Fibroblast of lung (primary cell): ENCODE measurements at regions not wholly inside any gene's neighbourhood (a gene's known extent, or its start where the extent isn't known, plus 50 kb on each side); places are given as distances from the start of the nearest gene placed in this dataset.

Experiments used
- DNase-seq, 2 donors: peaks; one replicate each; pipeline versions ENCODE4 v3.0.0 to v3.0.0-alpha.2; 2010; ENCODE audit warnings: low read depth in 2 of 2
- H2AFZ ChIP-seq: 2 replicates; pipeline ENCODE4 v1.5.1; 2012; ENCODE audit warnings: low read length, control low read depth, inconsistent platforms
- H3K27ac ChIP-seq: 2 replicates; pipeline ENCODE4 v1.5.1; 2011; ENCODE audit warnings: low read length, control low read depth; ENCODE audit not compliant: insufficient read depth
- H3K27me3 ChIP-seq: 2 replicates; pipeline ENCODE4 v1.5.1; 2011; ENCODE audit warnings: mild to moderate bottlenecking, low read length; ENCODE audit not compliant: control insufficient read depth, insufficient read depth
- H3K36me3 ChIP-seq: 2 replicates; pipeline ENCODE4 v1.5.1; 2011; ENCODE audit warnings: low read length; ENCODE audit not compliant: control insufficient read depth, insufficient read depth
- H3K4me1 ChIP-seq: 2 replicates; pipeline ENCODE4 v1.5.1; 2011; ENCODE audit warnings: low read length; ENCODE audit not compliant: control insufficient read depth, insufficient read depth; ENCODE audit errors: extremely low read depth
- H3K4me2 ChIP-seq: 2 replicates; pipeline ENCODE4 v1.5.1; 2011; ENCODE audit warnings: low read length, control low read depth; ENCODE audit not compliant: insufficient read depth; ENCODE audit errors: extremely low read depth
- H3K4me3 ChIP-seq, 4 experiments: fragments of 200-600 bp in 1 of 4; sonication (generic) in 1 of 4; replicated peaks in 1 of 4; 2 replicates each; pipeline ENCODE4 v1.5.1; 2011 to 2016; ENCODE audit warnings: low read length in 4 of 4, low read depth in 3 of 4, mild to moderate bottlenecking in 3 of 4, control low read depth in 2 of 4, inconsistent platforms in 1 of 4, mixed read lengths in 1 of 4; ENCODE audit not compliant: insufficient read depth in 1 of 4; ENCODE audit errors: control extremely low read depth in 1 of 4
- H3K79me2 ChIP-seq: 2 replicates; pipeline ENCODE4 v1.5.1; 2012; ENCODE audit warnings: mild to moderate bottlenecking, low read length, inconsistent platforms; ENCODE audit not compliant: control insufficient read depth, insufficient read depth
- H3K9ac ChIP-seq: 2 replicates; pipeline ENCODE4 v1.5.1; 2011; ENCODE audit warnings: mild to moderate bottlenecking, low read length, control low read depth; ENCODE audit not compliant: insufficient read depth
- H3K9me3 ChIP-seq: 2 replicates; pipeline ENCODE4 v1.5.1; 2012; ENCODE audit warnings: low read depth, low read length; ENCODE audit not compliant: control insufficient read depth, insufficient read depth
- H4K20me1 ChIP-seq: 2 replicates; pipeline ENCODE4 v1.5.1; 2011; ENCODE audit warnings: low read length; ENCODE audit not compliant: control insufficient read depth, insufficient read depth; ENCODE audit errors: extremely low read depth
- EZH2 ChIP-seq: IDR thresholded peaks from 2 replicates; pipeline ENCODE4 v1.5.1; 2012; ENCODE audit warnings: low read length, control low read depth, mild to moderate bottlenecking; ENCODE audit errors: missing control alignments
- TF ChIP-seq, protein P1 (sequence below), 2 donors: IDR thresholded peaks in 1 of 2; conservative IDR thresholded peaks in 1 of 2; 1 replicate in 1 of 2; 2 replicates in 1 of 2; pipeline ENCODE4 v1.5.1; 2011 to 2012; ENCODE audit warnings: low read length in 2 of 2, control low read depth in 1 of 2, inconsistent platforms in 1 of 2, low read depth in 1 of 2, mild to moderate bottlenecking in 1 of 2

DNA sequence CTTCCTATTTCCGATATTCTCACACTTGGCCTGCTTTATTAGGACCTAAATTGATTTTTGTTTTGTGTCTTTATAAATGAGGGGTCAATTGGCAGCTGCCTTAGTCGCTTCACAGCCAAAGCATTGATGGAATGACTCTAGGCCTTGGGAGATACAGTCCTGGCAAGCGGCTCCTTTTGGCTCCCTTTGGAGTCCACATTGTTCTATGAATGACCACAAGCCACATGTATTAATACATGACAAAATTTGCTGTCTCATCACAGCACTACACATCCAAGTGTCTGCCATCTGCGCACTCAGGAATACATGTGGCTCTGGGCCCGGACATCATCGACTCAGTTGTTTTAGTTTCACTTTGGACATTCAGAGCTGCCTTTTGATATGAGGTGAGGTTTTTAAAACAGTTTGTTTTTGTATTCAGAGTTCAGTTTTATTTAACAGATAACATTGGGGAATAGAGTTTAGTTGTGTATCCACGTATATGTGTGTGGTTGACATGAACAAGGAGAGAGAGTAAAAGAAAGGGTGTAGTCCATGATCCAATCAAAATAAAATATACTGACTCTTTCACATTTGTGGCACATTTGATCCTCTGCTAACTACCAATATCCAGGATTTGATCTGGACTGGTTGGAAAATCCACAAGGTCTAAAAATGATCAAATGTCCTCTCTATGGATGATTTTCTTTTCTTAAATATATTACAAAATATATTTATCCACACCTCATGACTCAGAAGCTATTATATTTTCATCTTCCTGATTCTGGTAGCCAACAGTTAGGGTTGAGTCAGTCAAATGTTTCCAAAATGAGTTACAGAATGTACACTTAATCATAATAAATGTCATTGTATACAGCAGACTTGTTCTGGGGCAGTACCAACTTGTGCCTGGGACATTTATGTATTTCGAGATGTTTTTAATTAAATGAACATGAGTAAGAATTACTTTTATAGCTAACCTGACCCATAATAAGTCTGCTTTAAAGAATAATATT, 114.0 kb upstream of the MTAP start:
- H3K36me3 ChIP-seq: no peaks in the 10 kb centered on the region
- H3K9me3 ChIP-seq: no peaks in the 10 kb centered on the region
- H2AFZ ChIP-seq: no peak overlapping the region
- peak; percentile 95 to 99 for DNase-seq
- H3K27ac ChIP-seq: peak overlapping the region; percentile 79
- peak overlapping the region; percentile 73 for H3K4me2 ChIP-seq
- H3K9ac ChIP-seq: peak overlapping the region; percentile 5
- H4K20me1 ChIP-seq: no peaks in the 10 kb centered on the region
- peak overlapping the region; percentile 34 to 58 (median 41) for H3K4me3 ChIP-seq
- peaks cover 25% of the 10 kb centered on the region for H3K4me1 ChIP-seq
- H3K27me3 ChIP-seq: no peaks in the 10 kb centered on the region
- H3K79me2 ChIP-seq: no peaks in the 10 kb centered on the region
- TF ChIP-seq, protein P1, sequence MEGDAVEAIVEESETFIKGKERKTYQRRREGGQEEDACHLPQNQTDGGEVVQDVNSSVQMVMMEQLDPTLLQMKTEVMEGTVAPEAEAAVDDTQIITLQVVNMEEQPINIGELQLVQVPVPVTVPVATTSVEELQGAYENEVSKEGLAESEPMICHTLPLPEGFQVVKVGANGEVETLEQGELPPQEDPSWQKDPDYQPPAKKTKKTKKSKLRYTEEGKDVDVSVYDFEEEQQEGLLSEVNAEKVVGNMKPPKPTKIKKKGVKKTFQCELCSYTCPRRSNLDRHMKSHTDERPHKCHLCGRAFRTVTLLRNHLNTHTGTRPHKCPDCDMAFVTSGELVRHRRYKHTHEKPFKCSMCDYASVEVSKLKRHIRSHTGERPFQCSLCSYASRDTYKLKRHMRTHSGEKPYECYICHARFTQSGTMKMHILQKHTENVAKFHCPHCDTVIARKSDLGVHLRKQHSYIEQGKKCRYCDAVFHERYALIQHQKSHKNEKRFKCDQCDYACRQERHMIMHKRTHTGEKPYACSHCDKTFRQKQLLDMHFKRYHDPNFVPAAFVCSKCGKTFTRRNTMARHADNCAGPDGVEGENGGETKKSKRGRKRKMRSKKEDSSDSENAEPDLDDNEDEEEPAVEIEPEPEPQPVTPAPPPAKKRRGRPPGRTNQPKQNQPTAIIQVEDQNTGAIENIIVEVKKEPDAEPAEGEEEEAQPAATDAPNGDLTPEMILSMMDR (conservative IDR thresholded peaks at IDR 0.05 in 1 of 2, IDR thresholded peaks at IDR 0.05 in 1 of 2; ENCODE audit: low read depth in 1 of 2, low read length in 2 of 2): no peak
- no peak for TF ChIP-seq EZH2

DNA sequence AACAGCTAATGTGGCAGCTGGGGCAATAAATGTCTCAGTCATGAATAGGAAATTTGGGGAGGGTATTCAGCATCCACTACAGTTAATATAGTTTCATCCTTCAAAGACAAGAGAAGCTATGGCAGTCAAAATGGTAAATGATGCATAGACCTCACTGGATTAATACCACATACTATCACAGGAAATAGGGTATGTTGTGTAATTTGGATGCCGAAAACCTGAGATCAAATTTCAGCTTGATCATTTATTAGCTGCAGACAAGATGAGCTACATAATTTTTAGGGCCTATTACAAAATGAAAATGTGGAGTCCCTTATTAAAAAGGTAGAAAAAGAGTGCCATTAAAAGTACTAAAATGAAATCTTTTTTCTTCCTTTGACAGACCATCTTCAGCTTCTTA, 112.6 kb upstream of the MTAP start:
- no peak overlapping the region for H2AFZ ChIP-seq

DNA sequence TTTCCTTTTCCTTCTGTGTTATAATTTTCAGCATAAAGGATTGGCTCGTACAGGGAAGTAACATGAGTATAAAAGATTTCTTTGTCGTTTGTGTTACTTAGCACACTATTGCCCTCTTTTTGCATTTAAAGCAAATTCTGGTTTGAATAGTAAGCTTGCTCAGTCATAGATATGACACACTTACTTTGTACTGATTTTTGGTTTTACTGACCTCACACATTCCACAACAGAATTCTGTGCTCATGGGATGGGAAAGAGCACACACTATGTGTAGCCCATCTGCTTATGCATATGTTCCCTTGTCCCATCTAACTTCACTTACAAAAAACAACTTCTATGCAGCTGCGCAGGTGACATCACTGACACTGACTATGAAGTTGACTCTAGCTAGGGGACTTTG, 111.9 kb upstream of the MTAP start:
- no peak overlapping the region for H3K4me3 ChIP-seq
- no peak overlapping the region for H2AFZ ChIP-seq
- no peaks in the 10 kb centered on the region for H4K20me1 ChIP-seq
- peaks cover 13% of the 10 kb centered on the region for H3K4me1 ChIP-seq
- H3K36me3 ChIP-seq: no peaks in the 10 kb centered on the region
- no peak for TF ChIP-seq EZH2
- TF ChIP-seq, protein P1 (conservative IDR thresholded peaks at IDR 0.05 in 1 of 2, IDR thresholded peaks at IDR 0.05 in 1 of 2; ENCODE audit: low read depth in 1 of 2, low read length in 2 of 2): no peak
- H3K79me2 ChIP-seq: no peaks in the 10 kb centered on the region
- H3K9me3 ChIP-seq: no peaks in the 10 kb centered on the region
- H3K27me3 ChIP-seq: no peaks in the 10 kb centered on the region
- no peak overlapping the region for H3K27ac ChIP-seq
- no peak overlapping the region for H3K9ac ChIP-seq
- H3K4me2 ChIP-seq: no peak overlapping the region
- peak in 1 of 2 donors; percentile 89 for DNase-seq

More for the DNA sequence above, 112.6 kb upstream of the MTAP start:
- DNase-seq: peak in 1 of 2 donors; percentile 65
- Histone ChIP-seq H3K27ac (peak overlapping the region; percentile 34), H3K79me2 (no peaks in the 10 kb centered on the region), H3K27me3 (no peaks in the 10 kb centered on the region), H3K4me3 (no peak overlapping the region), H3K4me2 (peak overlapping the region; percentile 50), H3K4me1 (peaks cover 20% of the 10 kb centered on the region), H3K9me3 (no peaks in the 10 kb centered on the region), H3K9ac (no peak overlapping the region), H3K36me3 (no peaks in the 10 kb centered on the region), H4K20me1 (no peaks in the 10 kb centered on the region)
- TF ChIP-seq EZH2: no peak
- TF ChIP-seq, protein P1 (conservative IDR thresholded peaks at IDR 0.05 in 1 of 2, IDR thresholded peaks at IDR 0.05 in 1 of 2; ENCODE audit: low read depth in 1 of 2, low read length in 2 of 2): no peak
